ENCODE measurements at regions not wholly inside any gene's neighbourhood (a gene's known extent, or its start where the extent isn't known, plus 50 kb on each side); places are given as distances from the start of the nearest gene placed in this dataset.
"Not testable (repeated sequence)": the region's sequence is repeated elsewhere in the genome, so short reads cannot be mapped to it uniquely, and the experiment has no call there.

DNA sequence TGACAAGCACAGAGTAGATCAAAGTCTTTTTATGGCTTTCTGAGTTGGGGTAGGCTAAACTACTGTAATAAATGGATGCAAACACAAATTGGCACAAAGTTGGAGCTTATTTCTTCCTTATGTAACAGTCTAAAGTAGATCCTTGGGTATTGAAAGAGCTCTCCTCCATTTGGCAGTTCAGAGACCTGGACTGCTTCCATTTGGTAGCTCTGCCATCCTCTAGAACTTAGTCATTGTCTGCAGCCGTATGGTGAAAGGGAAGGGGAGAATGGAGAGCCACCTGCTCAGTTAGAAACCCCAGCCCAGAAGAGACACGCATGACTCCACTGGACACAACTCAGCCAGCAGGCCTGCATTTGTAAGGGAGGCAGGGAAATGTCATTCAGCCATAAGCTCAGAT is 345.0 kb downstream of the DMAC1 start:
- no peaks in the 10 kb centered on the region for H3K27me3 ChIP-seq (ENCODE audit: control insufficient read depth in 2 of 2, insufficient read depth in 2 of 2, low read length in 2 of 2)
- H3K4me3 ChIP-seq (ENCODE audit: low read length in 2 of 2) = no peak overlapping the region
- H3K9ac ChIP-seq (ENCODE audit: low read depth in 1 of 2, low read length in 2 of 2) = no peak overlapping the region
- H3K27ac ChIP-seq (ENCODE audit: low read depth in 2 of 2, low read length in 2 of 2) = no peak overlapping the region
- no peaks in the 10 kb centered on the region for H3K36me3 ChIP-seq (ENCODE audit: control insufficient read depth in 2 of 2, insufficient read depth in 2 of 2, low read length in 2 of 2)
- H3K9me3 ChIP-seq (ENCODE audit: control insufficient read depth in 2 of 2, low read length in 2 of 2) = no peaks in the 10 kb centered on the region
- peaks cover 5 to 6% of the 10 kb centered on the region in 2 donors for H3K4me1 ChIP-seq (ENCODE audit: control insufficient read depth in 2 of 2, insufficient read depth in 2 of 2, low read length in 2 of 2)

DNA sequence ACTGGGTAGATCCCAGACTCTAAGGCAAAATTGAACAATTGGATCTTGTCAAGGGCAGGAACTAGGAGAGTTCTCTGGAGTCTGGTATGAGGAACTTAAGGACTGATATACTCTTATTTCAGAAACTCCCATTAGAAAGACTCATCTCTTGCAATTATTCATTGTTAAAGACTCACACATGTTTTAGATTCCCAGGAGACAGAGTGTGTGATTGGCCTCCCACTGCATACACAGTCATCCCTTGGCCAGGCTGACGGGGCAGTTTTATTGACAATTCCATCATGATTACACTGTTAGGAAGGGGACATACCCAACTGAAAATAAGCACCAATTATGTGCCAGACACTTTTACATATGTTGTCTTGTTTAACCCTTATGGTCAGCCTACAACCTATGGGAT is 347.2 kb downstream of the DMAC1 start:
- Histone ChIP-seq H3K9ac (ENCODE audit: low read depth in 1 of 2, low read length in 2 of 2) (no peak overlapping the region), H3K4me1 (ENCODE audit: control insufficient read depth in 2 of 2, insufficient read depth in 2 of 2, low read length in 2 of 2) (peaks cover 5 to 6% of the 10 kb centered on the region in 2 donors), H3K27ac (ENCODE audit: low read depth in 2 of 2, low read length in 2 of 2) (no peak overlapping the region), H3K27me3 (ENCODE audit: control insufficient read depth in 2 of 2, insufficient read depth in 2 of 2, low read length in 2 of 2) (no peaks in the 10 kb centered on the region), H3K9me3 (ENCODE audit: control insufficient read depth in 2 of 2, low read length in 2 of 2) (no peaks in the 10 kb centered on the region), H3K36me3 (ENCODE audit: control insufficient read depth in 2 of 2, insufficient read depth in 2 of 2, low read length in 2 of 2) (no peaks in the 10 kb centered on the region), H3K4me3 (ENCODE audit: low read length in 2 of 2) (no peak overlapping the region)

DNA sequence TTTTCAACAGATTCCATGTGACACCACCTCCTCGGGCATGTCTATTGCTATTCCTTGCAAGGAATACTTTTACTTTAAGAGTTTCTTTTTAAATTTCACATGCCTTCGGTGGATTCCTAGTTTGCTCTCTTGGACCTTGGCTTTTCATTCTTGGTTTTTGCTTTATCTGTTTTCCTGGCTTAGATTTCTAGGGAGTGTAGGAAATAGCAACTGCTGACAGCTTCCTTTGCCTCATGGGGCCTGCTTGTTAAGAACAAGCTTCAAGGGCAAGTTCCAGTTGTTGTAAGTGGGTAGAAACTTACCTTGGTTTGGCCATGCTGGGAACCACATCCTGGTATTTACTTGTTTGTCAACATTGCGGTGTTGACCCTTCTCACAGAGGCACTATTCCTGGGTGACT is 348.5 kb downstream of the DMAC1 start:
- no peak overlapping the region for H3K4me3 ChIP-seq (ENCODE audit: low read length in 2 of 2)
- H3K4me1 ChIP-seq (ENCODE audit: control insufficient read depth in 2 of 2, insufficient read depth in 2 of 2, low read length in 2 of 2) = peaks cover 0 to 6% of the 10 kb centered on the region in 2 donors
- no peak overlapping the region for H3K27ac ChIP-seq (ENCODE audit: low read depth in 2 of 2, low read length in 2 of 2)
- no peaks in the 10 kb centered on the region for H3K36me3 ChIP-seq (ENCODE audit: control insufficient read depth in 2 of 2, insufficient read depth in 2 of 2, low read length in 2 of 2)
- H3K27me3 ChIP-seq (ENCODE audit: control insufficient read depth in 2 of 2, insufficient read depth in 2 of 2, low read length in 2 of 2) = no peaks in the 10 kb centered on the region
- no peaks in the 10 kb centered on the region for H3K9me3 ChIP-seq (ENCODE audit: control insufficient read depth in 2 of 2, low read length in 2 of 2)
- H3K9ac ChIP-seq (ENCODE audit: low read depth in 1 of 2, low read length in 2 of 2) = no peak overlapping the region

- Histone ChIP-seq H3K36me3 (ENCODE audit: control insufficient read depth in 2 of 2, insufficient read depth in 2 of 2, low read length in 2 of 2) (no peaks in the 10 kb centered on the region), H3K4me1 (ENCODE audit: control insufficient read depth in 2 of 2, insufficient read depth in 2 of 2, low read length in 2 of 2) (no peaks in the 10 kb centered on the region), H3K27ac (ENCODE audit: low read depth in 2 of 2, low read length in 2 of 2) (no peak overlapping the region), H3K27me3 (ENCODE audit: control insufficient read depth in 2 of 2, insufficient read depth in 2 of 2, low read length in 2 of 2) (no peaks in the 10 kb centered on the region), H3K4me3 (ENCODE audit: low read length in 2 of 2) (no peak overlapping the region), H3K9me3 (ENCODE audit: control insufficient read depth in 2 of 2, low read length in 2 of 2) (no peaks in the 10 kb centered on the region), H3K9ac (ENCODE audit: low read depth in 1 of 2, low read length in 2 of 2) (no peak overlapping the region)
These were observed 356.0 kb downstream of the DMAC1 start for GRCh38 chr9:7443541-7443940.

DNA sequence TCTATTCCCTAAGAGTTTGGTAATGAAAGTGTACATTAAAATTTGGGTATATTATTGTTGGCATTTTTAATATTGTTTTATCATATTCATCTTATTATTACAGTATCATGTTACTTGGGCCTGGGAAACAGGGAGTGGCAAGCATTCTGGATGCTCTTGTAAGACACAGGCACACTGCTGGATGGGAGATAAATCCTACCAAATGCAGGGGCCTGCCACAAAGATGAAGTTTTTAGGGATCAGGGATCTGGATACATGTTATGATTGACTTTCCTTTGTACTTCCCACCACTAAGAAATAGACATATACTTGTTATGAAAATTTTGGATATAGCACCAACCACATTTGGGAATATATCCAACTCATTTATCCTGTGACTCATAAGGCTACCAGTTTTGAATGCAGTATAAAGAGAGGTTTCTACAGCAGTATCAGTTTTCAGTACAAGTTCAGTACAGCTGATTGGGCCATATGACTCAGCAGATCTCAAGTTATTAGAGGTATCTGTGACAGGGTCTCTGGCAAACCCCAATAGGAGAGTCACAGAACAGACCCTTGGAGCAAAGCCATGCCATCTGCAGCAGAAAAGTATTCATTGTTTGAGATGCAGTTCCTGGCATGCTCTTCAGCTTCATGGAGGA is 360.1 kb downstream of the DMAC1 start:
- no peaks in the 10 kb centered on the region for H3K4me1 ChIP-seq (ENCODE audit: control insufficient read depth in 2 of 2, insufficient read depth in 2 of 2, low read length in 2 of 2)
- no peak overlapping the region for H3K27ac ChIP-seq (ENCODE audit: low read depth in 2 of 2, low read length in 2 of 2)
- no peaks in the 10 kb centered on the region for H3K9me3 ChIP-seq (ENCODE audit: control insufficient read depth in 2 of 2, low read length in 2 of 2)
- no peaks in the 10 kb centered on the region for H3K27me3 ChIP-seq (ENCODE audit: control insufficient read depth in 2 of 2, insufficient read depth in 2 of 2, low read length in 2 of 2)
- H3K9ac ChIP-seq (ENCODE audit: low read depth in 1 of 2, low read length in 2 of 2) = no peak overlapping the region
- H3K4me3 ChIP-seq (ENCODE audit: low read length in 2 of 2) = no peak overlapping the region
- no peaks in the 10 kb centered on the region for H3K36me3 ChIP-seq (ENCODE audit: control insufficient read depth in 2 of 2, insufficient read depth in 2 of 2, low read length in 2 of 2)

DNA sequence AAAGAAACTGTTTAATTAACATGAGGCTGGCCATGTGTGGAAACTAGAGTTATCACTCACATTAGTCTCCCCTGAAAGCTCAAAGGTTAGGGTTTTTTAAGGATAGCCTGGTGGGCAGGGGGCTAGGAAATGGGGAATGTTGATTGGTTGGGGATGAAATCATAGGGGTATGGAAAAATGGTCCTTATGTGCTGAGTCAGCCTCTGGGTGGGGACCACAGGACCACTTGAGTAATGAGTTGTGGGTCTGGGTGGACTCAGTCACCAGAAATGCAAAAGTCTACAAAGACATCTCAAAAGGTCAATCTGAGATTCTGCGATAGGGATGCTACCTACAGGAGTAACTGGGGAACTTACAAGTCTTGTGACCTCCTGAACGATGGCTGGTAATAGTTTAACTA is 362.8 kb downstream of the DMAC1 start:
- Histone ChIP-seq H3K9me3 (ENCODE audit: control insufficient read depth in 2 of 2, low read length in 2 of 2) (peaks cover 2% of the 10 kb centered on the region in 2 donors), H3K4me1 (ENCODE audit: control insufficient read depth in 2 of 2, insufficient read depth in 2 of 2, low read length in 2 of 2) (no peaks in the 10 kb centered on the region), H3K9ac (ENCODE audit: low read depth in 1 of 2, low read length in 2 of 2) (no peak overlapping the region), H3K27me3 (ENCODE audit: control insufficient read depth in 2 of 2, insufficient read depth in 2 of 2, low read length in 2 of 2) (no peaks in the 10 kb centered on the region), H3K36me3 (ENCODE audit: control insufficient read depth in 2 of 2, insufficient read depth in 2 of 2, low read length in 2 of 2) (no peaks in the 10 kb centered on the region), H3K27ac (ENCODE audit: low read depth in 2 of 2, low read length in 2 of 2) (no peak overlapping the region), H3K4me3 (ENCODE audit: low read length in 2 of 2) (no peak overlapping the region)

DNA sequence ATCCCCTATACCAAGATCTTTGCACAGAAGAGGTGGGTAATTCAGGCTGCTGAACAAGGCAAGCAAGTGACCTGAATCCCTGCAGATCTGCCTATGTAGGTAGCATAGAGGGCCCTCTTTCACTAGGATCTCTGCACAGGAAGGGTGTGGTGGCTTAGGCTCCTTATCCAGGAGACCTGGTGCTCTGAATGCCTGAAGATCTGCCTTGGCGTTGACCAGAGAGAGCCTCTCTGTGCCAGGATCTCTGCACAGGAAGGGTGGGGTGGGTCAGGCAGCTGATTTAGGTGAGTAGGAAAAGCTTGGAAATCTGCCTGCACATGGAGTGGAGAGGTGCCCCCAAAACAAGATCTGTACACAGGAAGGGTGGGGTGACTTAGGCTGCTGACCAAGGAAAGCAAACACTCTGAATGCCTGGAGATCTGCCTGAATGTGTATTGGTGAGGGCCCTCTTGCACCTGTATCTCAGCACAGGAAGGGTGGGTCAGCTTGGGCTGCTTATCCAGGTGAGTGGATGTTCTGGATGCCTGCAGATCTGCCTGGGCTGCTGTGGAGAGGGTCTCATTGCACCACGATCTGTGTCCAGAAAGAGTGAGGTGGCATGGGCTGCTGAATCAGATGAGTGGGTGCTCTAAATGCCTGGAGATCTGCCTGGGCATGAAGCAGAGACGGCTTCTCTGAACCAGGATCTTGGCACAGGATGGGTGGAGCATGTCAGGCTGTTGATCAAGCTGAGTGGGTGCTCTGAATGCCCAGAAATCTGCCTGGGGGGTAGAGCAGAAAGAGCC is 365.9 kb downstream of the DMAC1 start:
- Histone ChIP-seq H3K9me3 (ENCODE audit: control insufficient read depth in 2 of 2, low read length in 2 of 2) (peaks cover 2 to 4% of the 10 kb centered on the region in 2 donors), H3K27me3 (ENCODE audit: control insufficient read depth in 2 of 2, insufficient read depth in 2 of 2, low read length in 2 of 2) (no peaks in the 10 kb centered on the region), H3K4me1 (ENCODE audit: control insufficient read depth in 2 of 2, insufficient read depth in 2 of 2, low read length in 2 of 2) (no peaks in the 10 kb centered on the region), H3K27ac (ENCODE audit: low read depth in 2 of 2, low read length in 2 of 2) (no peak overlapping the region), H3K36me3 (ENCODE audit: control insufficient read depth in 2 of 2, insufficient read depth in 2 of 2, low read length in 2 of 2) (no peaks in the 10 kb centered on the region), H3K9ac (ENCODE audit: low read depth in 1 of 2, low read length in 2 of 2) (no peak overlapping the region), H3K4me3 (ENCODE audit: low read length in 2 of 2) (no peak overlapping the region)

DNA sequence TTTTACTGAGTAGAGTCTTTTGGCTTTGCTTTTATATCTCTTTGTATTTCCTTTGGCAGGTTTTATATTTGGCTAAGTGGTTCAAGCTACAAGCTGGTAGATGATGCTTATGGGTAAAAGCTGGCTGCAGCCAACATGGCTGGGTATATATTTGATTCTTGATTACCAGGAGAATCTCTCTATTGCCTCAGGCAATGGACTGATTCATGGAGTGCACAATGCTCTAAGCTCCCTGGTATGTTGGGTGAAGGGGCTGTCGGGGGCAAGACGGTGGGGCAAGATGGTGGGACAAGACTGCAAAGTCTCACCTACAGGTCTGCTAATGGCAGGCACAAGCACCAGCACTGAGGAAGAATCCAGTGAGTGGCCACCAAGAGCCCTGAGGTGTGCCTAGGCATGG is 366.6 kb downstream of the DMAC1 start:
- no peaks in the 10 kb centered on the region for H3K4me1 ChIP-seq (ENCODE audit: control insufficient read depth in 2 of 2, insufficient read depth in 2 of 2, low read length in 2 of 2)
- H3K36me3 ChIP-seq (ENCODE audit: control insufficient read depth in 2 of 2, insufficient read depth in 2 of 2, low read length in 2 of 2) = no peaks in the 10 kb centered on the region
- peaks cover 2 to 4% of the 10 kb centered on the region in 2 donors for H3K9me3 ChIP-seq (ENCODE audit: control insufficient read depth in 2 of 2, low read length in 2 of 2)
- H3K4me3 ChIP-seq (ENCODE audit: low read length in 2 of 2) = no peak overlapping the region
- H3K9ac ChIP-seq (ENCODE audit: low read depth in 1 of 2, low read length in 2 of 2) = no peak overlapping the region
- no peaks in the 10 kb centered on the region for H3K27me3 ChIP-seq (ENCODE audit: control insufficient read depth in 2 of 2, insufficient read depth in 2 of 2, low read length in 2 of 2)
- no peak overlapping the region for H3K27ac ChIP-seq (ENCODE audit: low read depth in 2 of 2, low read length in 2 of 2)

DNA sequence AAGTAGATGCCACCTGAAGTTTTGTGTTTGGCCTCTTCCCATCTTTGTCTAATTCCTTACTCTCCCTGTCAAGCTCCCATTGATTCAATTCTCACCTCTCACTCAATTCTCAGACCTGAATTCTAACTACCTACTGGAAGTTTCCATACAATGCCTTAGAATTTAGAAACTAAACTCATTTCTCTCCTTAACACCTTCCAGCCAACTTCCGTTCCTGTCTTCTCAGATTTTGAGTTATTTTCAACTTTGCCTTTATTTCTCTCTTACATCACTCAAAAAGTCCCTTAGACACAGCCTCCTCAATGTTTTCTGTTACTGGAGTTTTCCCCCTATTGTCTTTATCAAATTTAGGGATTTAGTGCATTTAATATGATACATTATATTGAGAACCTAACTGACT is 382.2 kb downstream of the DMAC1 start:
- H3K27ac ChIP-seq (ENCODE audit: low read depth in 2 of 2, low read length in 2 of 2); H3K9me3 ChIP-seq (ENCODE audit: control insufficient read depth in 2 of 2, low read length in 2 of 2): not testable (repeated sequence)

DNA sequence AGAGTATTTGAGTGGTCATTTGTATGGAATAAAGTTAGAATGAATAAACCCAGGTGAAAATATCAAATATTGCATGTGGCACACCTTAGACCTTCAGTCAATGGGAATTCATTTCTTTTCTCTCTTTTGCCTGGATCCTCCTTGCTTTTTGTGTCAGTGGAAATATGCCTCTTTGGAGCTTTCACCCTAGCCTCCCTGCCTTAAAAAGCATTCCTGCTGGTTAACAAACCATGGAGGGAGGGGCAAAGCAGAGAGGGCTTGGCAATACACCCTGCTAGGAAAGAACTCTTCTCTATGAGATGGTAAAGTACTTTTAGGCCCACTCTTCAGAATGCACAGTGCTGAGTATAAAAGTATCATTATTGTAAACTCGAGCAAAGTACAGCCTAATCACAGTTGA is 383.7 kb downstream of the DMAC1 start:
- Histone ChIP-seq H3K27me3 (ENCODE audit: control insufficient read depth in 2 of 2, insufficient read depth in 2 of 2, low read length in 2 of 2) (no peaks in the 10 kb centered on the region), H3K4me3 (ENCODE audit: low read length in 2 of 2) (no peak overlapping the region), H3K9me3 (ENCODE audit: control insufficient read depth in 2 of 2, low read length in 2 of 2) (no peaks in the 10 kb centered on the region), H3K4me1 (ENCODE audit: control insufficient read depth in 2 of 2, insufficient read depth in 2 of 2, low read length in 2 of 2) (no peaks in the 10 kb centered on the region), H3K9ac (ENCODE audit: low read depth in 1 of 2, low read length in 2 of 2) (no peak overlapping the region), H3K27ac (ENCODE audit: low read depth in 2 of 2, low read length in 2 of 2) (no peak overlapping the region), H3K36me3 (ENCODE audit: control insufficient read depth in 2 of 2, insufficient read depth in 2 of 2, low read length in 2 of 2) (no peaks in the 10 kb centered on the region)

More for the DNA sequence above, 382.2 kb downstream of the DMAC1 start:
- H3K36me3 ChIP-seq (ENCODE audit: control insufficient read depth in 2 of 2, insufficient read depth in 2 of 2, low read length in 2 of 2); H3K4me1 ChIP-seq (ENCODE audit: control insufficient read depth in 2 of 2, insufficient read depth in 2 of 2, low read length in 2 of 2); H3K9ac ChIP-seq (ENCODE audit: low read depth in 1 of 2, low read length in 2 of 2); H3K27me3 ChIP-seq (ENCODE audit: control insufficient read depth in 2 of 2, insufficient read depth in 2 of 2, low read length in 2 of 2); H3K4me3 ChIP-seq (ENCODE audit: low read length in 2 of 2): not testable (repeated sequence)

Measured in mucosa of rectum (tissue), 2 donors.